Middle frontal gyrus (tissue), 1 donor: ENCODE measurements at regions not wholly inside any gene's neighbourhood (a gene's known extent, or its start where the extent isn't known, plus 50 kb on each side); places are given as distances from the start of the nearest gene placed in this dataset.
"Not testable (repeated sequence)": the region's sequence is repeated elsewhere in the genome, so short reads cannot be mapped to it uniquely, and the experiment has no call there.

Experiments used
- DNase-seq: peaks from one replicate; pipeline ENCODE4 v3.0.0-alpha.2; 2015; ENCODE audit warnings: low spot score; ENCODE audit errors: extremely low spot score

DNA sequence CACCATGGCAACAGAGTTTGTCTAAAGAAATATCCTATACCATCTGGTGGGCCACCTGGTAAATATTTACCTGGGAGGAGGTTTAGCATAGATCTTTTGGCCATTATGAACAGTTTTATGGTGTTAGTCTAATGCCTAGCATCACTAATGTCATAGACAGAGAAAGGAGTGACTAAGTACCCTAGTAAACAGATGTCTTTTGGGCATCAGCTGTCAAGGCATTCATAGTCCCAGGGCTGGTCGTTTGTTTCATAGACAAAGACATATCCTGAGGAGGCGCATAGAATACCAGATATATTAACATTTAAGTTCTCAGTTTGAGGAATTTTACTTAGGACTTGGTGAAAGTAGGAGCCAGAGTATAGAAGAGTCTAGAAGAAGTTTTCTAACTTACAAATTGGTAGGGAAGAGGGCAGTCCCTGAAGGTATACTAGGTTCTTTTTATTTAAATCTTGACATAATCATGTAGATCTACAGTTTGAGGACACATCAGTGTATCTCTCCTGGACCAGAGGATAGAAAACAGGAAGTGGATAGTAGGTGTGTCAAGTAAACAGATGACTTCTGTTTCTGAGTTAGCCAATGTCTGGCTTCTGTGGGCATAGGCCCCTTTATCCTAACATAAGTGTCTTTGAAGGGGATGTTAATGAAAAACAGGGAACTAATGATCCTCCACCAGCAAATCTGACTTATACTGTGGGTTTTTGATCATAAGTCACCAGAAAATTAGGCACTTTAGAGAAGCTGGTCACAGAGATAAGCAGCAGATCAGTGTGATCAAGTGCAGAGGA is 105.0 kb upstream of the PRSS3 start:
- no peak for DNase-seq

DNA sequence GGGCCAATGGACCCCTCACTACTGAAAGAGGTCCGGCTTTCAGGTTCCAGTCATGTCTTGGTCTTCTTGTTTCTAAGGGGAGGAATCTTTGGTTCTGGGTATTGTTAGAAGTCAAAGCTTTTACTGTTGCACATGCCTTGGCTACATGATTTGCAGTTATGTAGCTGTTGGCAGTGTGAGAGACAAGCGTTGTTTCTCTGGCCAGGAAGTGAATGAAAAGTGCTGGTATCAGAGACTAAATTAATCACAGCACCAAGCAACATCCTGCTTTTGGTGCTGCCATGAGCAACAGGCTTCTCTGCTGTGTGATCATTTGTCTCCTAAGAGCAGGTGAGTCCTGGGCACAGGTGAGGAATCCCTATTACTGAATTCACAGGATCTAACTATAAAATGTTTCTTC is 100.1 kb upstream of the PRSS3 start:
- DNase-seq: no peak

- DNase-seq: no peak
These were observed 99.5 kb upstream of the PRSS3 start for GRCh38 chr9:33695856-33696255.

GRCh38 chr9:33697171-33697570 is 98.2 kb upstream of the PRSS3 start:
- no peak for DNase-seq

- DNase-seq: no peak
These were observed 97.1 kb upstream of the PRSS3 start for GRCh38 chr9:33698267-33698666.

DNA sequence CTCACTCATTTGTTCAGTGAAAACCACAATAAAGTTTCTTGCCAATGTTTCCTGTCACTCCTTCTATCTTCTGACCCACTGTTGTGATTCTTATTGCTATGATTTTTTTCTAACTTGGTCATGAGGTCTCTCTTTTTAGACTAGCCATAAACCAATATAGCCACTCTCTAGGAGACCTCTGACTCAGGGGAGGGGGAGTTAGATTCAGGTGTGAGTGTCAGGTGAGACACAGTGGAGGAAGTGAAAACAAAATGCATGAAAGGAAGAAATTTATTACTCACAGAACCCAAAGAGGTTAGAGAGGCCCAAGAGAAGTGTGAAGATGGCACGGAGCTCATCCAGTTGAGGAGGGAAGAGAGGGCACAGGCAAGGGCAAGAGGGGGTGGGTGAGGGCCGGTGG is 94.4 kb upstream of the PRSS3 start:
- not testable (repeated sequence) for DNase-seq

DNA sequence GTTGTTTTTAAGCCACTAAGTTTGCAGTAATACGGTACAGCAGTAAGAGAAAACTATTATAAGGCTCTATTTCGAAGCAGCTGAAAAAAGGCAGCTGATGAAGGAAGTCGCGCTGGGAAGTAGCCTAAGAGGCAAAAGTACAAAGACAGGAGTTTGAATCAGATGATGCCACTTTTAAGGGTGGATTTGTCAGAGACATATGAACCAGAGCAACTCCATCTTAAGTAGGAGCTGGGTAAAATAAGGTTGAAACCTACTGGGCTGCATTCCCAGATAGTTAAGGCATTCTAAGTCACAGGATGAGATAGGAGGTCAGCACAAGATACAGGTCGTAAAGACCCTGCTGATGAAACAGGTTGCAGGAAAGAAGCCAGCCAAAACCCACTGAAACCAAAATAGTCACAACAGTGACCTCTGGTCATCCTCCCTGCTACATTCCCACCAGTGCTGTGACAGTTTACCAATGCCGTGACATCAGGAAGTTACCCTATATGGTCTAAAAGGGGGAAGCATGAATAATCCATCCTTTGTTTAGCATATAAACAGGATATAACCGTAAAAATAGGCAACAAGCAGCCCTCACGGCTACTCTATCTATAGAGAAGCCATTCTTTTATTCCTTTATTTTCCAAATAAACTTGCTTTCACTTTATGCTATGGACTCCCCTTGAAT is 91.8 kb upstream of the PRSS3 start:
- no peak for DNase-seq

DNA sequence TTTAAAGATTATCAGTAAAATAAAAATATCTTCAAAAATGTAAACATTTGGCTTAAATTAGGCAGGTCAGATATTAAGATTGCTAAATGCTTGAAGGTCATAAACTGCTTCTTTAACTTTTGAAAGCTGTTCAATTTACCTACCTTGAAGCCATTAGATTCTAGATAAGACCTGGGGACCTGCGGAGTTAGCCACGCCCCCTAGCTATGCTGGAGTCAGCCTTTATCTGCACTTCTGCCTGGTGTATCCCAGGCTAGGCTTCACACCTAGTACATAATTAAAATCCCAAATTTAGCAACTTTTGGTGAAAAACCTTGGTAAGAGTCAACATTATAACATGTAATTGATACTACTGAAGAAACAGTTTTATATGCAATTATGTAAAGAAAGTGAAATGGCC is 89.9 kb upstream of the PRSS3 start:
- not testable (repeated sequence) for DNase-seq

GRCh38 chr9:33708441-33708840 is 86.9 kb upstream of the PRSS3 start:
- DNase-seq: no peak

DNA sequence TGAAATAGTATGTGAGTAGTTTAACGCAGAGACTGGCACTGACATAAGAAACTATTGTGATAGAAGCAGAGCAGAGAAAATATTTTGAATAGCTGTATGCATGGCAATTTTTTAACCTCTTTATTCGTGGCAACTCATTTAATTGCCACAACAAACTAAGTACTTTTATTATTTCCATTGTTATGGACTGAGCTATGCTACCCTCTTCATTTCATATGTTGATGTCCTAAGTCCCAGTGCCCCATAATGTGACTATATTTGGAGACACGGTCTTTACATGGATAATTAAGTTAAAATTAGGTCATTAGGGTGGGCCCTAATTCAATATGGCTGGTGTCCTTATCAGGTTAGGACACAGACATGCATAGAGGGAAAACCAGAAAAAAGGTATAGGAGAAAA is 86.1 kb upstream of the PRSS3 start:
- no peak for DNase-seq

GRCh38 chr9:33711418-33711817 is 83.9 kb upstream of the PRSS3 start:
- DNase-seq: not testable (repeated sequence)

- no peak for DNase-seq
These were observed 80.4 kb upstream of the PRSS3 start for GRCh38 chr9:33714989-33715388.

DNA sequence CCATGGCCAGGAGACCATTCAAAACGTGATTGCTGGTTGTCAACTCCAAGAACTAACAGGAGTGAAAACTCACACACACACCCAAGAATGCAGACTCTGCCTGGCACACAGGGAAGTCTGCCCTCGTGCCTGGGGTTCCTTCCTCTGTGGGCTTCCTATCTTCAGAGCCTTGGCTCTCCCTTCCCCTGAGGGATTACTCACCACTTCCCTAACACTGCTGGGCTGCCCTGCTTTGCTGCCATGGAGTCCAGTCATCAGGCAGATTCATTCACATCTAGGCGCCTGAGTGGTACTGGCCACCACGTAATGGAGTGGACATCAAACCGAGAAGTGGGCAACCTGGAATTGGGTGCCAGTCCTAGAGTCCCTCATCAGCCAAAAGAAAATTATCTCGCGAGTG is 76.4 kb upstream of the PRSS3 start:
- no peak for DNase-seq

DNA sequence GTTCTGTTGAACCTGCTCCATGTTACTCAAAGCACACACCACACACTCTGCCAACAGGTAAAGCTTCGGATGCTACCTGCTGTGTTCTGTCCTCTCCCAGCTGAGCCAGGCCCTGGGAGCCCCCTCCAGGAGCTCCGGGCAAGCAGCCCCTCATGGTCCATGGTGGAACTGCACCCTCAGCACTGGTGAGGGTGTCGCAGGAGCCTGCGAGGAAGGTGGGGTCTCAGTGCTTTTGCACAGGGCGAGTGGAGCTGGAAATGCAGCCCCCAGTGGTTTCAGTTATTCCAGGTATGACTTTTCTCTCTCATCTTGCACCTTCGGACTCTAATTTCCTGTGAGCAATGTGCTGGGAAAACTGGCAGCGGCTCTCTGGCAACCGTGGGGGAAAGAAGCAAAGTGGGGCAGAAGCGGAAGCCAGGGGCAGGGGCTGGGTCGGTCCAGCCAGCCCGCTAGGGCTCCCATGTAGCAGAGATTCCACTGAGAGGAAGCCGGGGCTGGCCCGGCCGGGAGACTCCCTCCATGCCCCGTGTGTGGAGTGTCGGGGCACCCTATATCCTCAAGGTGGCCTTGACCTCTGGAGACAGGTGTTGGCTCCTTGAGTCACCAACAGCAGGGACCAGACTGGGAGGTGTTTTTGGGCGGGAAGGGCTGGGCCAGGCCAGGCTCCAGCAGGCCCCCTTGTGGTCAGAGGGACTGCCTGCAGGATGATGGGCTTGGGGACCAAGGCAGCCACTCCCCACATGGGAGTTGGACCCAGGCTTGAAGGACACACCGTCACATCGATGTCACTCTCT is 75.6 kb upstream of the PRSS3 start:
- no peak for DNase-seq

- DNase-seq: peak; percentile 62
These were observed 73.5 kb upstream of the PRSS3 start for GRCh38 chr9:33721674-33722358.

- DNase-seq: no peak
These were observed 73.0 kb upstream of the PRSS3 start for GRCh38 chr9:33722359-33722675.

DNA sequence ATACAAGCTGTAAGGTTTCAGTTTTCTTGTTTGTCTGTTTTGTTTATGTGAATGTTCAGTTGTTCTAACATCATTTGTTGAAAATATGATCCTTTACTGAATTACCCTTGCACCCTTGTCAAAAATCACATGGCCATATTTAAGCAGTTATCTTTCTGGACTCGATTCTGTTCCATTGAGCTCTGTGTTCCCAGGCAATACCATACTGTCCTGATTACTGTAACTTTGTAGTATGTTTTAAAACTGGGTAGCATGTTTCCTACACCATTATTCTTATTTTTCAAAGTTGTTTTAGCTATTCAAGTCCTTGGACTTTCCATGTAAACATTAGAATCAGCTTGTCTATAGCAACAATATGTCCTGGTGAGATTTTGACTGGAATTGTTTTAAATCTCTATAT is 66.7 kb upstream of the PRSS3 start:
- DNase-seq: no peak

- DNase-seq: no peak
These were observed 64.2 kb upstream of the PRSS3 start for GRCh38 chr9:33731142-33731541.

- no peak for DNase-seq
These were observed 63.7 kb upstream of the PRSS3 start for GRCh38 chr9:33731625-33732024.

DNA sequence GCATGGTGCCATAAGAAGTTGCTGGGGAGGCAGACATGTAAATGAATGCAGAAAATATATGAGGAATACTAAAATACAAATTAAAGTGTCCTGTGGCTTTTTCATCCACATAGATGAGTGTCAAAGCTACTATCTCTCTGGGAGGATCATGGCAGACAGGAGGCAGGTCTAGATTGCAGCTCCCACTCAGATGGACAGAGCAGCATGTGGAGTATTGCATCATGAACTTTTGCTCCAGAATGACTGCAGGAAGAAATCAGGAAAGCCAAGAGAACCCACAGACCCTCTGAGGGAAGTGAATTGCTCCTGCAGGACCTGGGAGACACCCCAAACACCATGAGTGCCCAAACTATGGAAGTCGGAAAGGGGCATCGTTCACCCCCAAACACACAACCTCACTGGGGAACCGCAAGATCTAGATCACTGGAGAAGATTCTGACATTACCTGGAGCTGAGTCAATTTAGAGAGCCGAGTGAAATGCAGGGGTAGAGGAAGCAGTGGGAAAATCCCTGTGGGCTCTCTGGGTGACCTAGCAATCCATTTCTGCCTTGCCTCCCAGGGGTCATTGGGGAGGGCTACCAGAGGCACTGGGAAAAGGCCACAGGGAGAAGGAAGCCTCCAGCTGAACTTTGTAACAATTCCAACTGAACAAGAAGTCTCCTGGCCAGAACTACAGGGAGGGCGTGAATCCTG is 61.0 kb upstream of the PRSS3 start:
- DNase-seq: not testable (repeated sequence)
